ENCODE measurements at regions not wholly inside any gene's neighbourhood (a gene's known extent, or its start where the extent isn't known, plus 50 kb on each side); places are given as distances from the start of the nearest gene placed in this dataset.

DNA sequence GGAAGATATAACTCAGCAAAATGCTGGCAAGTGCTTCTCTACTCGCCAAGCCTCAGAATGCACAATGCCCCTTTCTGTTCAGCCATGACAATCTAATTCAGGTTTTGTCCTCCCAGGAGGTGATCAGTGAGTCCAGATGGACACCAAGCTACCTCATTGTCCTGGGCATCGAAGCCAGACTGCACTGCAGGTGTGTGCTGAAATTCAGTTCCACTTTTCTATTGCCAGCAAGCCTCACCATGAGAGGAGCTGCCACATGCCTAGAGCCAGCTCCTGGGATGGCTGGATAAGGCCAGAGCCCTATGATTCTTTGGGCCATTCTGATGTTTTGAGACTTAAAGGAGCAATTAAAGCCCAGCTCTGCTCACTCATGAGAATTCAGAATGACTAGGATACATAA lies 186.7 kb downstream of the GRIN2B start:
- no peaks in the 10 kb centered on the region for H3K9me3 ChIP-seq (ENCODE audit: control insufficient read depth, low read length)
- no peak overlapping the region for H3K9ac ChIP-seq (ENCODE audit: low read length)
- H3K4me1 ChIP-seq (ENCODE audit: control insufficient read depth, insufficient read depth, low read length), result no peaks in the 10 kb centered on the region
- no peaks in the 10 kb centered on the region for H3K36me3 ChIP-seq (ENCODE audit: control insufficient read depth, insufficient read depth, low read length)
- no peak overlapping the region for H3K4me3 ChIP-seq (ENCODE audit: low read length)
- no peaks in the 10 kb centered on the region for H3K27me3 ChIP-seq (ENCODE audit: control insufficient read depth, insufficient read depth, low read length)

DNA sequence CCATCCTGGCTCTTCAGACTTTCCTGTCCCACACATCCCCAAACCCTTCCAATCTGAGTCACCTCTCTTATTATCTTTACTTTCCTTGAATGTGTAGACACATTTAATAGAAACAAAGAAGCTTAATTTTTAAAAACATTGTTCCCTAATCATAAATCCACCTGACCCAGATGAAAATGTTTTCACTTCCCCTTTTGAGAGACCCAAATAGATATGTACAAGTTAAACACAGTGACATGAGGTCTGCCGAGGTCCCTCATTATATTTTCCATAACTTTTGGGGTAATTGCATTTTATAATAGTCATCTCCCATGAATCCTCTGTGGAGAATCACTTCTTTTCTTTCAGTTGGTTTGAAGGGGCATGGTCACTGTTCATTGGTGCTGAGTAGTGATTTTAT lies 191.1 kb downstream of the GRIN2B start:
- Histone ChIP-seq H3K27me3 (ENCODE audit: control insufficient read depth, insufficient read depth, low read length) (no peaks in the 10 kb centered on the region), H3K36me3 (ENCODE audit: control insufficient read depth, insufficient read depth, low read length) (no peaks in the 10 kb centered on the region), H3K9me3 (ENCODE audit: control insufficient read depth, low read length) (no peaks in the 10 kb centered on the region), H3K4me1 (ENCODE audit: control insufficient read depth, insufficient read depth, low read length) (no peaks in the 10 kb centered on the region), H3K4me3 (ENCODE audit: low read length) (no peak overlapping the region), H3K9ac (ENCODE audit: low read length) (no peak overlapping the region)

DNA sequence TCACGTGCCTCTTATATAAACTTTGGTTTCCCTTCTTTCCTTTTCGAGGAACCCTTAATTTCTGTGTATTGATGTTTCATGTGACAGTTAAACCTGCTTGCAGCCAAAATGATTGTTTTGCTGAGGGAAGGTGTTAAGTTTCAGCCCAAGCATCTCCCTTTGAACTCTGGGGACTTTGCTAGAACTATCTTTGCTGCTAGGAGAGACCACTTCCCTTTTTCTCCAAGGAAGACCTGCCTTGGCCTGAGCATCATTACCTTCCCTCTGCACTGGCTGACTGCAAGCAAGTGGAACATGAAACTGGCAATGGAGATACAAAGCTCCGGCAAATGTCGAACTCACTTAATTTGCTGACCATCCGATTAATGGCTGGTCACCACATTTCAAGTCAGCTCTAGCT lies 192.8 kb downstream of the GRIN2B start:
- Histone ChIP-seq H3K27me3 (ENCODE audit: control insufficient read depth, insufficient read depth, low read length) (no peaks in the 10 kb centered on the region), H3K9ac (ENCODE audit: low read length) (no peak overlapping the region), H3K36me3 (ENCODE audit: control insufficient read depth, insufficient read depth, low read length) (no peaks in the 10 kb centered on the region), H3K9me3 (ENCODE audit: control insufficient read depth, low read length) (no peaks in the 10 kb centered on the region), H3K4me1 (ENCODE audit: control insufficient read depth, insufficient read depth, low read length) (no peaks in the 10 kb centered on the region), H3K4me3 (ENCODE audit: low read length) (no peak overlapping the region)

DNA sequence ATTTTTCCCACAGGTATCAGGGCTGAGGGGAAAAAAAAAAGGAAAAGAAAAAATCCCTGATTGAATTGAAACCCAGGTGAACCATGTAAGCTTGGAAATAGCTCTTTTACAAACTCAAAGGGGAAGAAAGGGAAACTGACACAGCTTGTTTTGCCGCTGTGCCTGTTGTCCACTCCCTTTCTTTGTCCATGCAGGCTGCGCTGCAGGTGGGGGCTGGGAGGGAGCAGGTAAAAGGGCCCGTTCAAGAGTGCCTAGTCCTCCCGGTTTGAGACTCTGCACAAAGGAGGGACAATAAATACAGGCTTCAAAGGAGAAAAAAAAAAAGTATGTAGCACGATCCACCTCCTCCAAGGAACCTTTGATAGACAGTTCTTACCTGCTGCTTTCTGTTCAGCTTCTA lies 194.8 kb downstream of the GRIN2B start:
- Histone ChIP-seq H3K36me3 (ENCODE audit: control insufficient read depth, insufficient read depth, low read length) (no peaks in the 10 kb centered on the region), H3K9me3 (ENCODE audit: control insufficient read depth, low read length) (no peaks in the 10 kb centered on the region)

DNA sequence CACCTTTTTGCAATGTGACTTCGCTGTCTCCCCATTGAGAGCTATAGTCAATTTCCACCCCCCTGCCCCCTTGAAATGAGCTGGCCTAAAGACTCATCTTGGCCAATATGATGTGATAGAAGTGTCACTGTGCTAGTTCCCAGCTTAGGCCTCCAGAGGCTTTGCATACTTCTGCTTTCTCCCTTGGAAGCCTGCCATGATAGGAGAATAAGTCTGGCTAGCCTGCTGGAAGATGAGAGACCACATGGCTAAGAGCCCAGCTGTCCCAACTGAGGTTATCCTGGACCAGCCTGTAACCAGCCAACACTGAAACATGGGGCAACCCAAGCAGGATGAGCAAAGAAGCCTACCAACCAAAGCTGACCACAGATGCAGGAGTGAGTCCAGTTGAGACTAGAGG lies 196.9 kb downstream of the GRIN2B start:
- no peak overlapping the region for H3K4me3 ChIP-seq (ENCODE audit: low read length)
- H3K4me1 ChIP-seq (ENCODE audit: control insufficient read depth, insufficient read depth, low read length), result no peaks in the 10 kb centered on the region
- H3K27me3 ChIP-seq (ENCODE audit: control insufficient read depth, insufficient read depth, low read length), result no peaks in the 10 kb centered on the region
- H3K9ac ChIP-seq (ENCODE audit: low read length), result no peak overlapping the region
- H3K9me3 ChIP-seq (ENCODE audit: control insufficient read depth, low read length), result no peaks in the 10 kb centered on the region
- no peaks in the 10 kb centered on the region for H3K36me3 ChIP-seq (ENCODE audit: control insufficient read depth, insufficient read depth, low read length)

More for the DNA sequence above, 194.8 kb downstream of the GRIN2B start:
- H3K9ac ChIP-seq (ENCODE audit: low read length), result no peak overlapping the region
- no peak overlapping the region for H3K4me3 ChIP-seq (ENCODE audit: low read length)
- no peaks in the 10 kb centered on the region for H3K4me1 ChIP-seq (ENCODE audit: control insufficient read depth, insufficient read depth, low read length)
- no peaks in the 10 kb centered on the region for H3K27me3 ChIP-seq (ENCODE audit: control insufficient read depth, insufficient read depth, low read length)

DNA sequence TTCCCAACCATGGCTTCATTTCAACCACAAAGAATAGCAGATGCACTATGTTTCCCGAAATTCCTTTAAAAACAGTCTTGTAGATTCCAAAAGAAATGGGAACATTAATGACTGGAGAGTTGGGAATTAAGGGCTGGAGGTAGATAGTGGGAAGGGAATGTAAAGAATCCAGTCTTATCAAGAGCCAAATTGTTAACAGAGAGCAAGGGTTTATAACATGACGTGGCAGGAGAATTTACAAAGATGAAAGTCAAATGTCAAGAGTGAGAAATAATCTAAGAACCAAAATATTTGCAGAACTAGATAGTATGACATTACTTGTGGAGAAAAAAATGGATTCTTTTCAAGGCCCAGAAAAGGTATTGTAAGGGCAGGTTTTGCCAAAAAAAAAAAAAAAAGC lies 200.9 kb downstream of the GRIN2B start:
- no peaks in the 10 kb centered on the region for H3K9me3 ChIP-seq (ENCODE audit: control insufficient read depth, low read length)
- H3K36me3 ChIP-seq (ENCODE audit: control insufficient read depth, insufficient read depth, low read length), result no peaks in the 10 kb centered on the region
- H3K4me3 ChIP-seq (ENCODE audit: low read length), result no peak overlapping the region
- no peaks in the 10 kb centered on the region for H3K27me3 ChIP-seq (ENCODE audit: control insufficient read depth, insufficient read depth, low read length)
- no peak overlapping the region for H3K9ac ChIP-seq (ENCODE audit: low read length)
- no peaks in the 10 kb centered on the region for H3K4me1 ChIP-seq (ENCODE audit: control insufficient read depth, insufficient read depth, low read length)

DNA sequence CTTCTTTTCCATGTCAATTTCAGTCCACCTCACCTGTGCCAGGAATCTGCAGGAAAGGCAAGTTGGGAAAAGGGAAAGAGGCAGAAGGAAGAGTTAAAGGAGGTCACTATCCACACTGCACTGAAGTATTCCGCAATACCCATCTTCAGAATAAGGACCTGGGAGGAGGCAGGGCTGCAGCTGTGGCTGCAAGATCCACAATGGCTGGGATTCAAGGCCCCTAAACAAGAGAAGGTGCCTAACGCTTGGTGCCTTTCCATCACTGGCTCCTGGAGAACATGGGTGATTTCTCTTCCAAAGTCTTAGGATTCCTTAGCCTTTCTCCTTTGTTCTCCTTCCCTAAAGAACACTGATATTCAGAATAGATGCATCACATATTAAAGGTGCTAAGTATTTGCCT lies 204.0 kb downstream of the GRIN2B start:
- no peaks in the 10 kb centered on the region for H3K27me3 ChIP-seq (ENCODE audit: control insufficient read depth, insufficient read depth, low read length)
- H3K9me3 ChIP-seq (ENCODE audit: control insufficient read depth, low read length), result no peaks in the 10 kb centered on the region
- no peaks in the 10 kb centered on the region for H3K4me1 ChIP-seq (ENCODE audit: control insufficient read depth, insufficient read depth, low read length)
- H3K4me3 ChIP-seq (ENCODE audit: low read length), result no peak overlapping the region
- no peaks in the 10 kb centered on the region for H3K36me3 ChIP-seq (ENCODE audit: control insufficient read depth, insufficient read depth, low read length)
- no peak overlapping the region for H3K9ac ChIP-seq (ENCODE audit: low read length)

DNA sequence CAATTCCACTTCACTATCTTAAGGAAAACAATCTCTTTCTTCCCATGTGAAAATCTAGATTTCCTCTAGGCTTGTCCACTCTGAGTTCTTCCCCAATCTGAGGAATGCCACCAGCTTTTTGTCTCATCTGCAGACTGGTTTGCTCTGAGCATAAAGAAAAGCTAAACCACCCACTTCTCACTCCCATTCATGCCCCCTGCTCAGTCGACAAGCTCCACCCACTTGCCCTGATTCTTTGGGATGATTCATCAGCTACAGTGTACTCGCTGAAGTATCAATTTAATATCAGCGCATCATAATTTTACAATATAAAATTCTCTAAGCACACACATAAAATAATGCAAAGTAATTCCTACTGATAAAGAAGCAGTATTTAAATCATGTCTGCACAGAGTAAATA lies 209.1 kb downstream of the GRIN2B start:
- Histone ChIP-seq H3K4me3 (ENCODE audit: low read length) (no peak overlapping the region), H3K27me3 (ENCODE audit: control insufficient read depth, insufficient read depth, low read length) (no peaks in the 10 kb centered on the region), H3K36me3 (ENCODE audit: control insufficient read depth, insufficient read depth, low read length) (no peaks in the 10 kb centered on the region), H3K4me1 (ENCODE audit: control insufficient read depth, insufficient read depth, low read length) (no peaks in the 10 kb centered on the region), H3K9me3 (ENCODE audit: control insufficient read depth, low read length) (no peaks in the 10 kb centered on the region), H3K9ac (ENCODE audit: low read length) (no peak overlapping the region)

DNA sequence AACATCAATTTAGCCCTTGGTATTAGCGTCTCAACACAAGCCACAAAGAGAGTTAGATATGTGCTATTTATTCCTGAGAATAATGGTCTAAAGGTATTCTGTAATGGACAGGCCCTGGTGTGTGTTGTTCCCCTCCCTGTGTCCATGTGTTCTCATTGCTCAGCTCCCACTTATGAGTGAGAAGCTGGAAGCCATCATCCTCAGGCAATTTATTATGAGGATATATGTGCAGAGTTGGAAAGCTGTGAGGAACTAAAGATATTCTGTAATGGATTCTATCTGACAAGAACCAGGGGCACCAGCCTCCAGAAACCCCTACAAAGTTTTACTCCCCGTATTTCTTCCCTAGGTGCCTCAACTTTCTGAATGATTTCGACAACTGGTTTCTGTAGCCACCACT lies 210.8 kb downstream of the GRIN2B start:
- H3K9me3 ChIP-seq (ENCODE audit: control insufficient read depth, low read length), result no peaks in the 10 kb centered on the region
- H3K4me3 ChIP-seq (ENCODE audit: low read length), result no peak overlapping the region
- no peaks in the 10 kb centered on the region for H3K27me3 ChIP-seq (ENCODE audit: control insufficient read depth, insufficient read depth, low read length)
- no peaks in the 10 kb centered on the region for H3K4me1 ChIP-seq (ENCODE audit: control insufficient read depth, insufficient read depth, low read length)
- no peaks in the 10 kb centered on the region for H3K36me3 ChIP-seq (ENCODE audit: control insufficient read depth, insufficient read depth, low read length)
- H3K9ac ChIP-seq (ENCODE audit: low read length), result no peak overlapping the region

DNA sequence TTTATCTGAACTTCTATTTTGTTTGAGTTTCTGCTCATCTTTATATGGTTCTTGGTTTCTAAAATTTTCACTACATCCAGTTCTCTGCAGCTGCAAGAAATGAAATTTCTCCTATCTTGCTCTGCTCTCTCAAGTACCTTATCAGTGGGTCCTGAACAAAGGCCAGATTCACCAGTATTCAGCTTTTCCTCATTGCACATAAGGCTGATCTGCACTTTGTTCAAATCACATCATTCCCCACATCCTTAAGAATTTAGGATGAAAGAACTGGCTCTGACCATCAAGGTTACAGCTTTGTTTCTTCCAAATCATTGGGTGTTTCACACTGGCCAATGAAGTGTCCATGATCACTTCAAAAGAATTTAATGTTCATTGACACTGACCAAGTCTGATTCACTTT lies 211.4 kb downstream of the GRIN2B start:
- Histone ChIP-seq H3K27me3 (ENCODE audit: control insufficient read depth, insufficient read depth, low read length) (no peaks in the 10 kb centered on the region), H3K9ac (ENCODE audit: low read length) (no peak overlapping the region), H3K36me3 (ENCODE audit: control insufficient read depth, insufficient read depth, low read length) (no peaks in the 10 kb centered on the region), H3K9me3 (ENCODE audit: control insufficient read depth, low read length) (no peaks in the 10 kb centered on the region), H3K4me1 (ENCODE audit: control insufficient read depth, insufficient read depth, low read length) (no peaks in the 10 kb centered on the region), H3K4me3 (ENCODE audit: low read length) (no peak overlapping the region)

DNA sequence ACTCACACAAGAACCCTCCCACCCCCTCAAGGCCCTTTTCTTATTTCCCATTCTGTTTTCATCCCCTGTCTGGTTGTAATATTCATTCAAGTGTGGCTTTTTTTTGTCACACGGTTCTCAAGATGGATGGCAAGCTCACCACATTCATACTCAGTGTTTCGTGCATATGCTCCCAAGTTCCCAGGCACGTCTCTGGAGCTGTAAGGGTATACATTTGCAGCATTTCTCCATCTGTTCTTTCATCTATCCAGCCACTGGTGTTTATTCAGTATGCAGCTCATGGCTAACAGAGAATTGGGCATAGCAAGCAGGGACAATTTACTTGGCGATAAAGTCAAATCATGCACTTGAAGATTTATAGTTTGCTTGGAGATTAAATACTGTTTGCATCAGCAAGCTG lies 212.1 kb downstream of the GRIN2B start:
- H3K4me1 ChIP-seq (ENCODE audit: control insufficient read depth, insufficient read depth, low read length), result no peaks in the 10 kb centered on the region
- H3K4me3 ChIP-seq (ENCODE audit: low read length), result no peak overlapping the region
- H3K36me3 ChIP-seq (ENCODE audit: control insufficient read depth, insufficient read depth, low read length), result no peaks in the 10 kb centered on the region
- H3K9me3 ChIP-seq (ENCODE audit: control insufficient read depth, low read length), result no peaks in the 10 kb centered on the region
- no peaks in the 10 kb centered on the region for H3K27me3 ChIP-seq (ENCODE audit: control insufficient read depth, insufficient read depth, low read length)
- no peak overlapping the region for H3K9ac ChIP-seq (ENCODE audit: low read length)

DNA sequence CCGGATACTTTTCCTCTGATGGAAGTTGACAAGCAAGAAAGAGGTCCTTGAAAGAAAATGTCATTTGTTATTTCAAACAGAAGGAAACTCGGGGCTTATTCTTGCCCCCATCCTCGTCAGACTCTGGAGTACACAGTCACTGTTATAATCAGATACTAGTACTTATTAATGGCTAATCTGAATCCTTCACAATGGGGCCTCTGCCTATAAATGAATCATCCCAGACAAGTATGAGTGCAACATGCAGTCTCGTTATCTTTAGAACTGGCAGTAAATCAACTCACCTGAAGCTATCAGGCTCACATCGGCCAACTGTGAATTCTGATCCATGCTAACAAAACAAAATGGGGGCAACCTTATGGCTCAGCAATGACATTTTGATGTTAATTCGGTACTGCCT lies 216.7 kb downstream of the GRIN2B start:
- Histone ChIP-seq H3K4me3 (ENCODE audit: low read length) (no peak overlapping the region), H3K9me3 (ENCODE audit: control insufficient read depth, low read length) (no peaks in the 10 kb centered on the region), H3K9ac (ENCODE audit: low read length) (no peak overlapping the region), H3K36me3 (ENCODE audit: control insufficient read depth, insufficient read depth, low read length) (no peaks in the 10 kb centered on the region), H3K4me1 (ENCODE audit: control insufficient read depth, insufficient read depth, low read length) (no peaks in the 10 kb centered on the region), H3K27me3 (ENCODE audit: control insufficient read depth, insufficient read depth, low read length) (no peaks in the 10 kb centered on the region)

DNA sequence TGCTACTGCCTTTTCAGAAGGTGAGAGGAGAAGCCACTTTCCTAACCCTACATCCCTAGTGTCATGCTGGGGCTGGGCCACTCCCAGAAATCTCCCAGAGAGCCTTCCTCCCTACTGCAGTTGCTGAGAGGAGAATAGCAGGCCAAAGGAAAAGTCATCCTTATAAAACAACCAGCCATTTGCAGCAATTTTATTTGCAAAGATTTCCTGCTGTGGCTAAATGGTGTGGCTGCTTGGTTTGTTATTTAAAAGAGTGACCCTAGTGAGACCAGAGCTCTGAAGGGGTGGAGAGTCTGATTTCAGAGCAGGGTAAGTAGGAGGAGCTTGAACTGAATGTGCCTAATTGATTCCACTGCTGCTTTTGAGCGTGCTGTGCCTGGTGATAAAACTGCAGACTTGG lies 232.0 kb downstream of the GRIN2B start:
- Histone ChIP-seq H3K27me3 (ENCODE audit: control insufficient read depth, insufficient read depth, low read length) (no peaks in the 10 kb centered on the region), H3K36me3 (ENCODE audit: control insufficient read depth, insufficient read depth, low read length) (no peaks in the 10 kb centered on the region), H3K4me3 (ENCODE audit: low read length) (no peak overlapping the region), H3K4me1 (ENCODE audit: control insufficient read depth, insufficient read depth, low read length) (no peaks in the 10 kb centered on the region), H3K9me3 (ENCODE audit: control insufficient read depth, low read length) (no peaks in the 10 kb centered on the region), H3K9ac (ENCODE audit: low read length) (no peak overlapping the region)

All from mucosa of stomach (tissue), 1 donor.